ENCODE measurements at regions not wholly inside any gene's neighbourhood (a gene's known extent, or its start where the extent isn't known, plus 50 kb on each side); places are given as distances from the start of the nearest gene placed in this dataset.
"Not testable (repeated sequence)": the region's sequence is repeated elsewhere in the genome, so short reads cannot be mapped to it uniquely, and the experiment has no call there.

DNA sequence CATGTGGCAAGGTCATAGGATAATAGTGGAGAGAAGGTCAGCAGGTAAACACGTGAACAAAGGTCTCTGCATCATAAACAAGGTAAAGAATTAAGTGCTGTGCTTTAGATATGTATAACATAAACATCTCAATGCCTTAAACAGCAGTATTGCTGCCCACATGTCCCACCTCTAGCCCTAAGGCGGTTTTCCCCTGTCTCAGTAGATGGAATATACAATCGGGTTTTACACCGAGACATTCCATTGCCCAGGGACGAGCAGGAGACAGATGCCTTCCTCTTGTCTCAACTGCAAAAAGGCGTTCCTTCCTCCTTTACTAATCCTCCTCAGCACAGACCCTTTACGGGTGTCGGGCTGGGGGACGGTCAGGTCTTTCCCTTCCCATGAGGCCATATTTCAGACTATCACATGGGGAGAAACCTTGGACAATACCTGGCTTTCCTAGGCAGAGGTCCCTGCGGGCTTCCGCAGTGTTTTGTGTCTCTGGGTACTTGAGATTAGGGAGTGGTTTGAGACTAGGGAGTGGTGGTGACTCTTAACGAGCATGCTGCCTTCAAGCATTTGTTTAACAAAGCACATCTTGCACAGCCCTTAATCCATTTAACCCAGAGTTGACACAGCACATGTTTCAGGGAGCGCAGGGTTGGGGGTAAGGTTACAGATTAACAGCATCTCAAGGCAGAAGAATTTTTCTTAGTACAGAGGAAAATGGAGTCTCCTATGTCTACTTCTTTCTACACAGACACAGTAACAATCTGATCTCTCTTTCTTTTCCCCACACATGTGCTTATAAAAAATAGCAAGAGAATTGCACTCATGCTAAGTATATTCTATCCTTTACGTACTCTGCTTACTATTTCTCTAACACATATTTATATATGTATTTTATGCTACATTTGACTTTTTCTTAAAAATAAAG, 347.7 kb upstream of the TMEFF2 start:
- ATAC-seq; intact Hi-C loops (cut with DNase I); H3K9me3 ChIP-seq (ENCODE audit: control insufficient read depth, low read length); H3K4me3 ChIP-seq (ENCODE audit: low read length); H3K4me1 ChIP-seq (ENCODE audit: control insufficient read depth, insufficient read depth, low read length); DNase-seq; H3K27me3 ChIP-seq (ENCODE audit: control insufficient read depth, insufficient read depth); H3K27ac ChIP-seq (ENCODE audit: low read length): not testable (repeated sequence)
- 62% methylated on average over 14 of the region's 14 CpGs for WGBS

DNA sequence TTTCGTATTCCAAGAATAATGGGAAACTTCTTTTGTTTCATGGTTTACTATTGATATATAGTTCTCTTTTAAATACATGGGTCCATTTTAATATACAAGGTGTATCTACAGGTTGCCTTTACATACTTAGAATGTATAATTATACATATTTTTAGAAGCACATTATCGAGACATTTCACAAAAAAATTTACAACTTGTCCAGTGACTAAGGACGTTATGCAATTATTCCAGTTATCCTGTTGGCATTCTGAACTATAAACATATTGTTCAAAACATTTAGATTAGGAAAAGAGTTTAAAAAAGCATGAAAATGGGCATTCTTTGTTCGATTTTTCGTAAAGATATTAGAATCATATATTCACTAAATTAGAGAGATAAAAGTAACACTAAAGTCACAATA, 344.6 kb upstream of the TMEFF2 start:
- intact Hi-C loops (cut with DNase I) = no loop called here
- H3K27ac ChIP-seq (ENCODE audit: low read length) = no peak overlapping the region
- no peak for ATAC-seq
- no peak for DNase-seq
- no peak overlapping the region for H3K4me3 ChIP-seq (ENCODE audit: low read length)
- H3K27me3 ChIP-seq (ENCODE audit: control insufficient read depth, insufficient read depth) = no peaks in the 10 kb centered on the region
- no peaks in the 10 kb centered on the region for H3K4me1 ChIP-seq (ENCODE audit: control insufficient read depth, insufficient read depth, low read length)
- 76% methylated on average over 5 of the region's 5 CpGs for WGBS
- no peaks in the 10 kb centered on the region for H3K9me3 ChIP-seq (ENCODE audit: control insufficient read depth, low read length)

DNA sequence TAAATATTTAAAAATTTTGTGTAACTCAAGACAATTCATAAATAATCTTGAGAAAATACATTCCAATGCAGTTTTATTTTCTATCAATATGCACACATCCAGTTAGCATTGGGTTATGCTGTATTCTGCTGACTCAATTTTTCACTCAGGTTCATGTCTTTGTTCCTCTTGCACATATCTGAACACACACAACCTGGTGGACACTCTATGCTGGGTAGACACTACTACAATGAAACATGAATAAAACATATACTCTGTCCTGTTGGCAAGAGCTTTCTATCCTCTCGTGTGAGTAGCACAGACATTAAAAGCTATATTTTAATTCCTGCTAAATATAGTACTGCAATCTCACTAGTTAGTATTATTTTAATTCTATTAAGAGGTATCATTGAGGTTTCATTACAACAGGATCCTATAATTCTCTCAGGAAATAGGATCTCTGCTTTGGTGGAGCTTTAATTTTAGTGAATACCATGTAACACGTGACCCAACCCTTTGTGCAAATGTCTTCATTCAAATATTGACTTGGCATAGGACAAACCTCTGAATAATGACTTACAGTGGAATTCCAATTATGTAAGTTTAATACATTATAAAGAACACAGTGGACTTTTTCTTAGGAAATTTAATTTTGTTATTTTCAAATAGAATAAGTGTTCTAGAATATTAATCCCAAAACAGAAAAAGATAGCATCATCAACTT, 342.3 kb upstream of the TMEFF2 start:
- intact Hi-C loops (cut with DNase I) = no loop called here

DNA sequence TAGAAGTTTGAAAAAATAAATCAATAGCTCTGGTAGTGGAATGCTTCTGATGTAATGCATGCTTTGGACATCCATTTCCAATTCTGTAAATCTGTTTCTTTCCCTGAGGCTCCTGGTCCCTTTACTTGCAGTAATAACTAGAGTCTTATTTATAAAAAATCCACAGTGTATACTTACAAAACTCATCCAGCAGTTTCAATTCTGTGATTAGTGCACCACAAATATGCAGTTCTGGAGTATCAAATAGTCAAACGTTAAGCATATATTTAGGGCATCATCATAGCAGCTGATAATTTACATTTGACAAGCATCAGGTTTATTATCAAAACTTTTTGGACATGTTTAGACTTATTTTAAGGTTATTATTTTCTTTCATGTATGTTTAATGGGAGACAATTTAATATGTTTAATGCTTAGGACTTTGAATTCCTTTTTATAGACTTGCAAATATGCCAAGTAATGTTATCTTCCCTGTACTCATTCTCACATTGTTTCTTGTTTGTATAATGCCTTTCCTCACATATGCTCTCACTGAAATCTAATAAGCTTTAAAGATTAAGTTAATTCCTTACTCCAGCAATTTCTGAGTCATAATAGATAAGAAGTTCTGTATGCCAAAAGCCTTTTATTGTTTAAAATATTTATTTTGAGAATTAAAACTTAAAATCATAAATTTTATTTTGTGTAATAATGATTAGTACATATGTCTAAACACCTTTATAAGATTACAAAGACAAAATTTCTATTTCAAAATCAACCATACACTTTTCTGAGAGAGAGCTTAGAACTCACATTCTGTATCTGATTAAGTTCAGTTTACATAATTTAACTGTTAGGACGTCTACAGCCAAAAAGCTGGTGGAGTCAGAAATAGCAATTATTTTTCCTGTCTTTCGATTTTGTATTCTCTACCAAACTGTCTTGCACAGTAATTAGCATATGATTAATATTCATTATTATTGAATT, 341.5 kb upstream of the TMEFF2 start:
- intact Hi-C loops (cut with DNase I) = no loop called here
- WGBS = 42% methylated on average over 3 of the region's 3 CpGs
- DNase-seq (no peak), ATAC-seq (no peak)
- no peak overlapping the region for H3K4me3 ChIP-seq (ENCODE audit: low read length)
- H3K27ac ChIP-seq (ENCODE audit: low read length) = no peak overlapping the region
- no peaks in the 10 kb centered on the region for H3K4me1 ChIP-seq (ENCODE audit: control insufficient read depth, insufficient read depth, low read length)
- no peaks in the 10 kb centered on the region for H3K27me3 ChIP-seq (ENCODE audit: control insufficient read depth, insufficient read depth)
- H3K9me3 ChIP-seq (ENCODE audit: control insufficient read depth, low read length) = no peaks in the 10 kb centered on the region

More for the DNA sequence above, 342.3 kb upstream of the TMEFF2 start:
- DNase-seq (no peak), ATAC-seq (no peak)
- 41% methylated on average over 2 of the region's 2 CpGs for WGBS
- H3K27ac ChIP-seq (ENCODE audit: low read length) = no peak overlapping the region
- no peaks in the 10 kb centered on the region for H3K27me3 ChIP-seq (ENCODE audit: control insufficient read depth, insufficient read depth)
- no peaks in the 10 kb centered on the region for H3K9me3 ChIP-seq (ENCODE audit: control insufficient read depth, low read length)
- no peak overlapping the region for H3K4me3 ChIP-seq (ENCODE audit: low read length)
- H3K4me1 ChIP-seq (ENCODE audit: control insufficient read depth, insufficient read depth, low read length) = no peaks in the 10 kb centered on the region

DNA sequence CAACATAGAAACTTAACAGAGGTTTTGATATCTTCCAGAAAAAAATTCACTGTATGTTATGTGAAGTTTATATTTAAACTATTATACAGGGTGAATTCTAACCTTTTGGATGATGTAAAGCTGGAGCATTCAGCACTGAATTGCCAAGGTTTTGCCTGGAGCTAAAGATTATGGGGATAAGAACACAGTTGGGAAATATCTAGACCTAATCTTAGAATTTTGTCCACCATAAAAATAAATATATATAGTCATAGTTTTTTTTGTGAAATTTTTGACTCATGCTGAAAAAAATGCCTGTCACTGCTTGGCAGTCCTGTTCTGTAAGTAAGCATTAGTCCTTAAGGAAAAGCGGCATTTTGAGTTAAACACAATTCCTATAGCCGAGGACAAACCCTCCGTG, 339.3 kb upstream of the TMEFF2 start:
- intact Hi-C loops (cut with DNase I) = no loop called here
- WGBS = 87% methylated on average over 3 of the region's 3 CpGs
- H3K9me3 ChIP-seq (ENCODE audit: control insufficient read depth, low read length) = no peaks in the 10 kb centered on the region
- no peaks in the 10 kb centered on the region for H3K27me3 ChIP-seq (ENCODE audit: control insufficient read depth, insufficient read depth)
- DNase-seq (no peak), ATAC-seq (no peak)
- H3K4me3 ChIP-seq (ENCODE audit: low read length) = no peak overlapping the region
- H3K27ac ChIP-seq (ENCODE audit: low read length) = no peak overlapping the region
- no peaks in the 10 kb centered on the region for H3K4me1 ChIP-seq (ENCODE audit: control insufficient read depth, insufficient read depth, low read length)

DNA sequence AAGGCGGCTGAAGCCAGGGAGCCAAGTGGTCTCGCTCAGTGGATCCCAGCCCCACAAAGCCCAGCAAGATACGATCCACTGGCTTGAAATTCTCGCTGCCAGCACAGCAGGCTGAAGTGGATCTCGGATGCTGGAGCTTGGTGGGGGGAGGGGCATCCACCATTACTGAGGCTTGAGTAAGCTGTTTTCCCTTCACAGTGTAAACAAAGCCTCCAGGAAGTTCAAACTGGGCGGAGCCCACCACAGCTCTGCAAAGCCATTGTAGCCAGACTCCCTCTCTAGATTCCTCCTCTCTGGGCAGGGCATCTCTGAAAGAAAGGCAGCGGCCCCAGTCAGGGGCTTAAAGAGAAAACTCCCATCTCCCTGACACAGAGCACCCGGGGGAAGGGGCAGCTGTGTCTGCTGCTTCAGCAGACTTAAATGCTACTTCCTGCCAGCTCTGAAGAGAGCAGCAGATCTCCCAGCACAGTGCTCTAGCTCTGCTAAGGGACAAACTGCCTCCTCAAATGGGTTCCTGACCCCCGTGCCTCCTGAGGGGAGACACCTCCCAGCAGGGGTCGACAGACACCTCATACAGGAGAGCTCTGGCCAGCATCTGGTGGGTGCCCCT, 330.0 kb upstream of the TMEFF2 start:
- H3K27ac ChIP-seq (ENCODE audit: low read length); ATAC-seq; H3K4me1 ChIP-seq (ENCODE audit: control insufficient read depth, insufficient read depth, low read length); intact Hi-C loops (cut with DNase I); H3K9me3 ChIP-seq (ENCODE audit: control insufficient read depth, low read length); H3K4me3 ChIP-seq (ENCODE audit: low read length); H3K27me3 ChIP-seq (ENCODE audit: control insufficient read depth, insufficient read depth); DNase-seq: not testable (repeated sequence)
- 88% methylated on average over 10 of the region's 10 CpGs for WGBS

DNA sequence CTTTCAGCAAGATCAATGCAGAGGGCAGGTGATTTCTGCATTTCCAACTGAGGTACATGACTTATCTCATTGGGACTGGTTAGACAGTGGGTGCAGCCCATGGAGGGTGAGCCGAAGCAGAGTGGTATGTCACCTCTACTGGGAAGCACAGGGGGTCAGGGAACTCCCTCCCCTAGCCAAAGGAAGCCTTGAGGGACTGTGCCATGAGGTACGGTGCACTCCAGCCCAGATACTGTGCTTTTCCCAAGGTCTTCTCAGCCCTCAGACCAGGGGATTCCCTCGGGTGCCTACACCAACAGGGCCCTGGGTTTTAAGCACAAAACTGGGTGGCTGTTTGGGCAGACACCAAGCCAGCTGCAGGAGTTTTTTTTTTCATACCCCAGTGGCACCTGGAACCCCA, 329.5 kb upstream of the TMEFF2 start:
- ATAC-seq; H3K4me1 ChIP-seq (ENCODE audit: control insufficient read depth, insufficient read depth, low read length); intact Hi-C loops (cut with DNase I); H3K27ac ChIP-seq (ENCODE audit: low read length); H3K9me3 ChIP-seq (ENCODE audit: control insufficient read depth, low read length); H3K4me3 ChIP-seq (ENCODE audit: low read length); H3K27me3 ChIP-seq (ENCODE audit: control insufficient read depth, insufficient read depth): not testable (repeated sequence)
- DNase-seq = peak in 1 of 3 donors; percentile 10
- 86% methylated on average over 3 of the region's 3 CpGs for WGBS

DNA sequence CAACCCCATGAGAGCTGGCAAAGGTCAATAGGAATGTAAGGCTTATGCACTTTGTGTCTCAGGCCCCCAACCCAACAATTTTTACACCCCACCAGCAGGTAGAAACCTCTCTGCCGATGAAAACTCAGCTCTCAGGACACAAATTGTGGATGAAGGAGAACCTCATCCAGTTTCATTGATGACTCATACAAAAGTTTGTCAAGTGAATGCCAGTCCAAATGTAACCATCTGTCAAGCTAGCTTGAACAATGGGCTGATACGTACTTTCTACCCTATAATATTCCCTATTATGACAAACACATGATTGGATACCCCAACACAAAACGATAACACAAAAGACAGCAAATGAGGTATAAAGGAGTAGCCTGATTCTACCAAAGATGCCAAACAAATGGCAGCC, 321.2 kb upstream of the TMEFF2 start:
- Histone ChIP-seq H3K27ac (ENCODE audit: low read length) (no peak overlapping the region), H3K27me3 (ENCODE audit: control insufficient read depth, insufficient read depth) (no peaks in the 10 kb centered on the region), H3K4me3 (ENCODE audit: low read length) (no peak overlapping the region), H3K4me1 (ENCODE audit: control insufficient read depth, insufficient read depth, low read length) (no peaks in the 10 kb centered on the region), H3K9me3 (ENCODE audit: control insufficient read depth, low read length) (no peaks in the 10 kb centered on the region)
- 87% methylated on average over 3 of the region's 3 CpGs for WGBS
- intact Hi-C loops (cut with DNase I) = no loop called here
- DNase-seq (no peak), ATAC-seq (no peak)

DNA sequence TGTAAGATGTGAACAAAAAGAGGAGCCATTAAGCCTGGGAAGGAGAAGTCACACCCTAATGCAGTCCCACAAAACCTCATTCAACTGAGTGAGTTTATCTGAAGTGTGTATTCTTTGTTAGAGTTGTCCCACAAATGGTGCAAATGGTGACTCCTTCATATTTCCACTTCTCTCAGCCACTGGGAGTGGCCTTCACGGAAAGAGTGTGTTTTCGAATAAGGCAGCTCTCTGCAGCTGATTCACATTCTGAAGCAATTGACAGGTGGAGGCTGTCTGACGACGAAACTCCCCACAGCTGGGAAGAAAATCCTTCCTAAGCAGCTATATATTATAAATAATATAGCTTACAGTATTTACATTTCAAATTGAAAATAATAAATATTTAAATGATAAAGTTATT, 318.8 kb upstream of the TMEFF2 start:
- H3K9me3 ChIP-seq (ENCODE audit: control insufficient read depth, low read length) = no peaks in the 10 kb centered on the region
- DNase-seq (no peak), ATAC-seq (no peak)
- intact Hi-C loops (cut with DNase I) = no loop called here
- H3K27ac ChIP-seq (ENCODE audit: low read length) = no peak overlapping the region
- H3K27me3 ChIP-seq (ENCODE audit: control insufficient read depth, insufficient read depth) = no peaks in the 10 kb centered on the region
- H3K4me3 ChIP-seq (ENCODE audit: low read length) = no peak overlapping the region
- 71% methylated on average over 4 of the region's 4 CpGs for WGBS
- no peaks in the 10 kb centered on the region for H3K4me1 ChIP-seq (ENCODE audit: control insufficient read depth, insufficient read depth, low read length)

DNA sequence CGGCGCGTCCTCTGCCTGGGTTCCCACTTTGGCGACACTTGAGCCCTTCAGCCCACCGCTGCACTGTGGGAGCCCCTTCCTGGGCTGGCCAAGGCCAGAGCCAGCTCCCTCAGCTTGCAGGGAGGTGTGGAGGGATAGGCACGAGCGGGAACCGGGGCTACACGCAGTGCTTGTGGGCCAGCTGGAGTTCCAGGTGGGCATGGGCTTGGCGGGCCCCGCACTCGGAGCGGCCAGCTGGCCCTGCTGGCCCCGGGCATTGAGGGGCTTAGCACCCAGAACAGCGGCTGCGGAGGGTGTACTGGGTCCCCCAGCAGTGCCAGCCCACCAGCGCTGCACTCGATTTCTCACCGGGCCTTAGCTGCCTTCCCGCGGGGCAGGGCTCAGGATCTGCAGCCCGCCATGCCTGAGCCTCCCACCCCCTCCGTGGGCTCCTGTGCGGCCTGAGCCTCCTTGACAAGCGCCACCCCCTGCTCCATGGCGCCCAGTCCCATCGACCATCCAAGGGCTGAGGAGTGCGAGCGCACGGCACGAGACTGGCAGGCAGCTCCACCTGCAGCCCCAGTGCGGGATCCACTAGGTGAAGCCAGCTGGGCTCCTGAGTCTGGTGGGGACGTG, 313.2 kb upstream of the TMEFF2 start:
- WGBS = 95% methylated on average over 33 of the region's 33 CpGs
- DNase-seq = peak in 1 of 3 donors; percentile 41
- H3K4me1 ChIP-seq (ENCODE audit: control insufficient read depth, insufficient read depth, low read length); H3K27me3 ChIP-seq (ENCODE audit: control insufficient read depth, insufficient read depth); intact Hi-C loops (cut with DNase I); H3K4me3 ChIP-seq (ENCODE audit: low read length); ATAC-seq; H3K27ac ChIP-seq (ENCODE audit: low read length); H3K9me3 ChIP-seq (ENCODE audit: control insufficient read depth, low read length): not testable (repeated sequence)
